ACHN (cell line): ENCODE measurements at regions not wholly inside any gene's neighbourhood (a gene's known extent, or its start where the extent isn't known, plus 50 kb on each side); places are given as distances from the start of the nearest gene placed in this dataset.

Experiments used
- DNase-seq: peaks from one replicate; pipeline ENCODE4 v3.0.0-alpha.2; 2015
- in situ Hi-C: cut with HindIII; loops from 2 replicates; pipeline ENCODE4 v1.10.0; 2017; ENCODE audit warnings: low sequenced_read_pairs, low pct_ligation_motif_present, low pct_unique_long_range_greater_than_20kb

DNA sequence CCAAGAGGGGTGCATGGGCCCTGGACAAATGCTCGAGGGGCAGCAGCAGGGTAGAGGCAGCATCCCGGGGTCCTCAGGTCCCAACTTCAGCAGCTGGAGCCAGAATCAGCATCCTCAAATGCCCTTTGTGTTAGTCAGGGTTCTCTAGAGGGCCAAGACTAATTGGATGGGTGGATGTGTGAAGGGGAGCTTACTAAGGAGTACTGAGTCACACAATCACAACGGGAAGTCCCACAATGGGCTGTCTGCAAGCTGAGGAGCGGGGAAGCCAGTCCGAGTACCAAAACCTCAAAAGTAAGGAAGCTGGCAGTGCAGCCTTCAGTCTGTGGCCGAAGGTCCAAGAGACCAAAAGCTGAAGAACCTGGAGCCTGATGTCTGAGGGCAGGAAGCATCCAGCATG is 162.9 kb upstream of the TCERG1L start:
- DNase-seq, result no peak
- in situ Hi-C loops, result no loop called here

DNA sequence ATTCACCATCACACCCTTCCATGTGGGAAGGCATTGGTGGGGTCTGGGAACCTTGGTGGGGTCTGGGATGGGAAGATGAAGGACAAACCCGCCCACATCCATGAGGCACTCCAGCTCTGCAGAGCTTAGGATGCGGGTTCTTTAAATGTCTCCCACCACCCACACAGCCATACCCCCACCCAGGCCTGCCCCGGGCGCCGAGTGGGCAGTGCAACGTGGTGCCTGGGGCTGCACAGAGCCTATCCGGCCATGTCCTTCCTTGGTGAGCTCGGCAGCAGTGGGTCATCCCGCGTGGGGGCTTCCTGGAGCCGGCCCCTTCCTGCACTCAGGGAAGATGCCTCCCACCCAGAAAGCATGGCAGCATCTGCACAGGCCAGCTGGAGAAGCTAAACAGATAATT is 163.5 kb upstream of the TCERG1L start:
- in situ Hi-C loops, result no loop called here
- DNase-seq, result no peak

DNA sequence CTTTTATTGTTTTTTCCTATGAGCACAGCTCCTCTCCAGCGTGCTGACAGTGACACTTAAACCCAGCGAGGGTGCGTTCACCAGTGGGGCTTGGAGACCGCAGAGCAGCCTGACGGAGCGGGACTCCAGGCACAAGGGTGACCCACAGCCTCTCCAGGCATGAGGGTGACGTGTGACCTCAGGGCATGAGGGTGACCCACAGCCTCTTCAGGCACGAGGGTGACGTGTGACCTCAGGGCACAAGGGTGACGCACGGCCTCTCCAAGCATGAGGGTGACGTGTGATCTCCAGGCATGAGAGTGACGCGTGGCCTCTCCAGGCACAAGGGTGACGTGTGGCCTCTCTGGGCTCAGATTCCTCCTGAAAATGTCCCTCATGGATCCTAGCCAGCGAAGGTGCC is 164.3 kb upstream of the TCERG1L start:
- no peak for DNase-seq
- in situ Hi-C loops, result no loop called here

DNA sequence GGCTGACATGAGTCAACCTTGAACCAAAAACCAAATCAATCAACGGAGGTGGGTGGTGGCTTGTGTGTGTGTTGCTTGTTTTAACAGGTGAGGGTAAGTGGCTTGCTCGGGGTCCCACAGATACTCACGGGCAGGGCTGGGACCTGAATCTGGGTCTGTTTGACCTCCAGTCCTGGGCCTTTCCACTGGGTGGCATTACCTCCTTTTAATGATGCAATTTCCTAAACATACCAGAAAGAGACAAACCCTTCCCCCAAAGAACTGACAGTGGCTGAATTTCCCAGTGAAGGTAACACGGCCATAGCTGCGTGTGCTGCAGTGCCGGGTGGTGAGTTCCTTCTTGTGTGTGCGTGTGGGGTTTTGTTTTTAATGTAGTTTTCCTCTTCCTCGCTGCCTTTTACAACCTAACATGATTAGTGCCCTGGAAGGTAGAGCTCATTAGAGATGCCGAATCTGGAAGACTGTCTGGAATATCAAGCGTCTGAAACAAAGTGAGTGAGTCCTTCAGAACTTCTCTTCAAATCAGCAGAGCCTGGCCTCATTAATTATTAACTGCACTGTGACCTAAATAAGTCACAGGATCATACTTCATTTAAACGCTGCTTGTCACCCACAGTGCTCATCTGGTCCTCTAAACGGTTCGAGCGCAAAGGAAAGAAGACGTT is 166.1 kb upstream of the TCERG1L start:
- DNase-seq, result no peak
- in situ Hi-C loops, result no loop called here

- in situ Hi-C loops, result no loop called here
- no peak for DNase-seq
Observed at GRCh38 chr10:131478377-131478989, 167.0 kb upstream of the TCERG1L start.

DNA sequence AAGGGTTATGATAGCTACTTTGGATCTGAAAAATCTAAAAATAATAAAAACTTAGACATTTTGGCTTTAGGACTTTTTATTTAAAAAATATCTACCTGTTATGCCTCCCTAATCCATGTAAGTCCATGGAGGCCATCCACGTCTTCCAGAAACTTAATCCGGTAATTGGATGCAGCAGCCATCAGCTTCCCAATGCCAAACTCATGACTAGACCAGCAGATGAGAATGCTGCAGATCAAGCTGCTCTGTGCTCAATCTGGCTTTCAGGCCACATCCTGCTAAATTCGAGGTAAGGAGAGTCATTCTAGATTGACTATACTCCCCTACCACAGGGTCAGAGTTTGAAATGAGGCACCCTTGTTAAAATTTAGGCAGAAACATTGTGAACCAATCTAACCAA is 168.5 kb upstream of the TCERG1L start:
- in situ Hi-C loops, result no loop called here
- DNase-seq, result no peak

DNA sequence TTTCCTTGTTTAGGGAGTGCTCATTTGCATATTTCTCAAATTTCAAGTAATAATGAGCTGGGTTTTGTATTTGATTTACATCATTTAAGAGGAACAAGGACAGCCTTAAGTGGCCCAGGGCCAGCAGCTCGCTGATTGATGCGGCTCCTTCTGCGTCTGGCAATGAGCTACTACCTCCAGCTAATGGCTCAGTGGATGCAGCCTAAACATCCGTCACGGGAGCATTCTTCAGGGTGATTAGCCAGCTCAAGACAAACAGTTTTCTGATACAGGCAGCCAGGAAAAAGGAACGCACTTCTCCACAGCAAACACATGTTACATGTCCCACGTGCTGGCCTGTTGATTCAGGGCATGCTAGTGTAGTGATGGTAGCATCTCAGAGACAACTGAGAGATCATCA is 169.3 kb upstream of the TCERG1L start:
- in situ Hi-C loops, result no loop called here
- no peak for DNase-seq

- no peak for DNase-seq
- in situ Hi-C loops, result no loop called here
Observed at GRCh38 chr10:131485732-131486131, 174.2 kb upstream of the TCERG1L start.

- DNase-seq, result no peak
- in situ Hi-C loops, result no loop called here
Observed at GRCh38 chr10:131487822-131488221, 176.3 kb upstream of the TCERG1L start.

DNA sequence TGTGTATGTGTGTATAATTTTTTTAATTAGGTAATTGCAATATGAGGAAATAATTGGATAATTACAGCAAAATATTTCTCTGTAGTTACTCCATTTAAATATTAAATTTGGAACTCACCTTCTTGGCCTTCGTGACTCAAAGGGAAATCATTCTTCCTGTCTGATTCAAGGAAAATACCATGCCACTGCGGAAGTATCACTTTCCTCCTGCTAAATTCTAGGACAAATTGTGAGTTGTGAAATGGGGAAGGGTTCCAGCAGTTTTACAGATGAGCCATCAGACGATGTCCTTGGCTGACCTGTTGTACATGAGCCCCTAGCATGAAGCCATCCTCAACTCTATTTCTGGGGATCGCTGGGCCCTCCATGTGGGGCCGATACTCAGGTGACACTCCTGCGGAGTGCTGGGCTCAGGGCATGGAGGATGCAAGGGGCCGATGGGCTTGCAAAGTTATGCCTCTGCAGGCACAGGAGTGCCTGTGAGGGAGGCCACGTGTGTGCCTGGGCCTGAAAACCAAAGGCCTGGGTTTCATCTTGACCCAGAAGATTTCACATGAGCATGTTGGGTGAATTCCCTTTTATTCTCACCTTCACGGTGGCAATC is 179.6 kb upstream of the TCERG1L start:
- in situ Hi-C loops, result no loop called here
- no peak for DNase-seq

DNA sequence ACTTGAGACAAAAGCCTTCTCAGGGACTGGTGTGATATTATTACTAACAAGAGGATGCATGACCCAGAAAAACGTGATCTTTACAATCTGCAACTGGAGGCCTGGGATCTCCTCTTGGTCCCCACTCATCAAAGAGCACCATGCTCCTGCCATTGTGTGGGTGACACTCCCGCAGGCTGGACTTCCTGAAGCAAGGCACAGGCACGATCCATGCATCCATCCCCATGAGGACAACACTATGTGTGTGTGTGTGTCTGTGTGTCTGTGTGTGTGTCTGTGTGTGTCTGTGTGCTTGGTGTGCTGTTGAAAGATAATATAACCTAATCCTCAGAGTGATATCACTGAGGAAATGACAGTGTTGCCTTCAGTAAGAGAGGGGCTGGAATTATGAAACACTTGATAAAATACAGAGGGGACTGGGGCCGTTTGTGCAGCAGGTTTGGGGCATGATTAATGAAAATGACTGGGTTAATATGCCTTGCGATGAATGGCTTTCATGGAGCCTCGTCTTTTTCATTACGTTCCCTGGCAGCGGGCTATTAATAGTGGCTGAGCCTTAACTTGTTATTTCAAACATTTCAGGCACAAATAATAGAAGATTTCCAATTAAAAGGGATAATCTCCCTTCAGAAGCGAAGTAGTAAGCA is 180.8 kb upstream of the TCERG1L start:
- in situ Hi-C loops, result no loop called here
- no peak for DNase-seq

DNA sequence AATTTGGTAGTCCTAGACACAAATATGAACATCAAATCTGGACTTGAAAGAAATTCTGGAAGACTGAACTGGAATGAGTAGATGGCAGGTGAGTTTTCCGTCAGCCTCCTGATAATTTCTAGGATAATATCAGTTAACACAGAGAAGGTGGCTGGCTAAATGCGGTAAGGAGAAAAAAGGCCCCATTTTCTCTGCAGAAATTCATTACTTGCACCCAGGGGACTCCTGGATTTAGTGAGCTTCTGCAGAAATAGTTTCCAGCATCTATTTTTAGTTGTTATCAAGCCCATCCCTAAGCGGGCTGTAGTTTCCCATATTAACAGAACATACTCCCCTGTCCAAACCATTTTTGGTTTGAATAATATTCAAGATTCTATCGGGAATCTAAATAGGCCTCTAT is 181.9 kb upstream of the TCERG1L start:
- in situ Hi-C loops, result no loop called here
- no peak for DNase-seq

DNA sequence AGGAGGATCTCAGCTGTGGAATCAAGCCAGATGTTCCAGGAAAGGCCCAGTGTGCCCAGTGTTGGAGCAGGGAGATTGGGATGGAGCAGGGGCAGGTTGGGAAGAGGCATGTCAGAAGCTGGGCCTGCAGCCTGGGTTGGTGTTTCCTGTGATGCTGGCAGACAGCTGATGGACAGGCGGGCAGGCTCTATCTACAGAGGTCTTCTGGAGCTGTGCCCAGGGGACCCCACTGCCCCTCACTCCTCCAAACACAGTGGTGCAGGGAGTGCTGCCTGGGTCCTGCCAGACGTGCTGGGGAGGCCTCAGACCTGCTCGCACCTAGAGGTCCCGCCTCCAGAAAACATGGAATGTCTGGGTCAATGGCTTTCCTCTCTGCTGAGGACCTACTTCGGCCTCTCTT is 182.9 kb upstream of the TCERG1L start:
- in situ Hi-C loops, result no loop called here
- no peak for DNase-seq

- in situ Hi-C loops, result no loop called here
- no peak for DNase-seq
Observed at GRCh38 chr10:131495224-131495623, 183.7 kb upstream of the TCERG1L start.

- DNase-seq, result no peak
Observed at GRCh38 chr10:131495892-131496291, 184.4 kb upstream of the TCERG1L start.

DNA sequence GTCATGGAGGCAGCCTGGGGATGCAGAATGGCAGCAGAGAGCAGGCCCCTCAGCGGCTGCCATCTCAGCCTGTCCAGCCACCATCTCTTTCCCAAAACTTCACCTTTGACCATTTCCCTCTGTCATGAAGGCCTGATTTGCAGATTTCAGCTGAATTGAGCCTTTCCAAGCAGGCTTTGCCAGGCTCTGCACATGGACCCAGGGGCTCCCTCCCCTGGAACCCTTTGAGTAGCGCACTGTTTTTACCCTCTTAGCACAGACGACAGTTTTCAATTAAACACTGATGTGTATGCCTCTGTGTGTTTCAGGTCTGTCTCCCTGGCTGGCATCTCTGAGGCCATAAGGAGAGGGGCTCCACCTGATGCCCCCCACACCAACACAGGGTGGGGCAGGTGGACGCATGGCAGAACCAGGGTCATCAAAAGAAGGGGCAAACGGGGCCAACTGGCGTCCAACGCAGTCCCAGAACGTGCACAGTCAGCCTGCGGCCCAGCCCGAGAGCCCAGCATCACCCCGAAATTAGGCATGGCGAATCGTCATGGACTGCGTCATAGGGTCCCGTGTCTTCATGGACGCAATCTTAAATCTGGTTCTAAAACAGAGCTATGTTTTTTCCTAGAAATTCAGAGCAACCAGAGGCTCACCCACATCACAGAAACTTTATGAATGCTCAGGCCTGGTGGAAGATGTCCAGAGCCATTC is 185.0 kb upstream of the TCERG1L start:
- in situ Hi-C loops, result no loop called here
- DNase-seq, result no peak

More at GRCh38 chr10:131495892-131496291, 184.4 kb upstream of the TCERG1L start:
- in situ Hi-C loops, result no loop called here

DNA sequence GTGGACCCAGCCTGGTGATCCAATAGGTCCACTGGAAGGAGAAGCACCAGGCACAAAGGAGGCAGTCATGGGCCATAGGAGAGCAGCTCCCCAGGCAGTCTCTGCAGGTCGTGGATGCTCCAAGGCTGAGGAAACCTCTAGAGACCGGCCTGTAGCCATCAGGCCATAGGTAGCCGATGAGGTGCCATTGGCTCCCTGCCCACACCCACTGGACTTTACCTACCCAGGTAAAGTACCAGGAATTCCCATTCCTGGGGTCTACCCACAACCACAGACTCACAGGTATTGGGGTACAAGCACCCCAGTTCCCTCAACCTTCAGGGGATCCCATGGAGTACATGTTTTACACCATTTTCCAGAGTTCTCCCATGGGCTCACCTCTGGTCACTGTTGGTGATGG is 188.0 kb upstream of the TCERG1L start:
- in situ Hi-C loops, result no loop called here
- no peak for DNase-seq

- in situ Hi-C loops, result no loop called here
- DNase-seq, result no peak
Observed at GRCh38 chr10:131500181-131500580, 188.7 kb upstream of the TCERG1L start.

DNA sequence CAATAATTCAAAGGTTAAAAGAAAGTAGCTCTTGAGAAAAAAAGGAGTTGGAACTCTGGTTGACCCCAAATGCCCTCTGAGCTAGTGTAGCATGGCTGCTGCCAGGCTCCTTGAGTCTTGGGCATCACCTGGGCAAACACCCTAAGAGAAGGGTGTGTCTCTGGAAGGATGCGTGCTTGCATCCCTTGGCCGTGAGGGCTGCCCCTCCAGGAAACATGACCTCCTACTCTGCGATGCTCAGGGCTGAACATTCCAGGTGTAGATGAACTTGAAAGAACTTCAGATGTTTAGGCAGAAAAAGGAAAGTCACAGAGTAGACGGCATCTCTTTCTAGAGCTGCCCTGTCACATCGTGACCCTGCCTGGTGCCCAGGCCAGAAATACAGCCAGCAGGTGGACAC is 189.4 kb upstream of the TCERG1L start:
- no peak for DNase-seq
- in situ Hi-C loops, result no loop called here
